Activated B cell treated with CpG ODN at 0.5 μM for 24 hours (primary cell): ENCODE measurements at regions not wholly inside any gene's neighbourhood (a gene's known extent, or its start where the extent isn't known, plus 50 kb on each side); places are given as distances from the start of the nearest gene placed in this dataset.

Experiments used
- ATAC-seq: fragments of 200-7000 bp; cut with Tn5 transposase; one replicate; pipeline ENCODE4 v1.10.0; 2021; ENCODE audit warnings: low read depth, mild to moderate bottlenecking, moderate library complexity
- CTCF ChIA-PET: fragments of 350-600 bp; sonication (Branson Sonifier 250); formaldehyde crosslinking; loops from one replicate; lab custom pipeline; 2021; ENCODE audit warnings: antibody characterized with exemption; lab: Charles Lee
- POLR2A ChIA-PET: fragments of 350-600 bp; sonication (Branson Sonifier 250); formaldehyde crosslinking; loops from one replicate; lab custom pipeline; 2021; ENCODE audit warnings: antibody characterized with exemption; lab: Charles Lee
- DNase-seq: peaks from one replicate; pipeline ENCODE4 v3.0.0; 2022
- H3K27ac Mint-ChIP-seq: one replicate; pipeline ENCODE4 v1.8.0; 2020; ENCODE audit warnings: mixed read lengths
- H3K27me3 Mint-ChIP-seq: one replicate; pipeline ENCODE4 v1.8.0; 2021; ENCODE audit warnings: mixed read lengths
- H3K36me3 Mint-ChIP-seq: one replicate; pipeline ENCODE4 v1.8.0; 2021; ENCODE audit warnings: low read depth, mixed read lengths
- H3K4me1 Mint-ChIP-seq: one replicate; pipeline ENCODE4 v1.8.0; 2021; ENCODE audit warnings: mixed read lengths
- H3K4me3 Mint-ChIP-seq: one replicate; pipeline ENCODE4 v1.8.0; 2020; ENCODE audit warnings: mild to moderate bottlenecking, mixed read lengths
- H3K9me3 Mint-ChIP-seq: one replicate; pipeline ENCODE4 v1.8.0; 2020; ENCODE audit warnings: mixed read lengths
- CTCF ChIP-seq: fragments of 200-600 bp; IDR thresholded peaks from one replicate; pipeline ENCODE4 v1.8.0; 2022; ENCODE audit warnings: antibody characterized with exemption, mild to moderate bottlenecking
- intact Hi-C: fragments of 100-400 bp; cut with micrococcal nuclease; formaldehyde crosslinking; loops from one replicate; pipeline ENCODE4 v1.15.1; 2024

GRCh38 chr13:109293166-109293565, 493.2 kb downstream of the IRS2 start:
- peaks cover 5% of the 10 kb centered on the region for H3K9me3 Mint-ChIP-seq
- no peak overlapping the region for H3K4me3 Mint-ChIP-seq
- intact Hi-C loops = no loop called here
- no peak for ATAC-seq
- no peaks in the 10 kb centered on the region for H3K36me3 Mint-ChIP-seq
- ChIA-PET CTCF (no interaction called here), POLR2A (no interaction called here)
- H3K4me1 Mint-ChIP-seq = no peaks in the 10 kb centered on the region
- no peaks in the 10 kb centered on the region for H3K27me3 Mint-ChIP-seq
- H3K27ac Mint-ChIP-seq = no peak overlapping the region
- DNase-seq = no peak
- TF ChIP-seq CTCF = no peak

GRCh38 chr13:109288151-109288709, 498.2 kb downstream of the IRS2 start:
- Mint-ChIP-seq H3K27me3 (no peaks in the 10 kb centered on the region), H3K27ac (no peak overlapping the region), H3K4me1 (no peaks in the 10 kb centered on the region), H3K4me3 (no peak overlapping the region), H3K9me3 (no peaks in the 10 kb centered on the region), H3K36me3 (no peaks in the 10 kb centered on the region)
- POLR2A ChIA-PET = no interaction called here
- CTCF ChIA-PET = no interaction called here
- no peak for ATAC-seq
- TF ChIP-seq CTCF = no peak
- intact Hi-C loops = no loop called here
- DNase-seq = no peak

- ChIA-PET CTCF (no interaction called here), POLR2A (no interaction called here)
- no peak for ATAC-seq
- Mint-ChIP-seq H3K27me3 (no peaks in the 10 kb centered on the region), H3K36me3 (no peaks in the 10 kb centered on the region), H3K27ac (no peak overlapping the region), H3K4me1 (no peaks in the 10 kb centered on the region), H3K9me3 (no peaks in the 10 kb centered on the region), H3K4me3 (no peak overlapping the region)
- intact Hi-C loops = no loop called here
- DNase-seq = no peak
- TF ChIP-seq CTCF = no peak
Measured at GRCh38 chr13:109287553-109287952, 498.8 kb downstream of the IRS2 start.

- ATAC-seq = no peak
- Mint-ChIP-seq H3K4me3 (no peak overlapping the region), H3K9me3 (no peaks in the 10 kb centered on the region), H3K4me1 (no peaks in the 10 kb centered on the region), H3K27me3 (no peaks in the 10 kb centered on the region), H3K36me3 (no peaks in the 10 kb centered on the region), H3K27ac (no peak overlapping the region)
- no peak for TF ChIP-seq CTCF
- POLR2A ChIA-PET = no interaction called here
- CTCF ChIA-PET = no interaction called here
- no peak for DNase-seq
- intact Hi-C loops = no loop called here
Measured at GRCh38 chr13:109285586-109285985, 500.8 kb downstream of the IRS2 start.

- intact Hi-C loops = no loop called here
- ChIA-PET CTCF (no interaction called here), POLR2A (no interaction called here)
- no peaks in the 10 kb centered on the region for H3K9me3 Mint-ChIP-seq
- H3K27ac Mint-ChIP-seq = no peak overlapping the region
- no peak for ATAC-seq
- TF ChIP-seq CTCF = no peak
- DNase-seq = no peak
- H3K4me1 Mint-ChIP-seq = no peaks in the 10 kb centered on the region
- no peak overlapping the region for H3K4me3 Mint-ChIP-seq
- no peaks in the 10 kb centered on the region for H3K36me3 Mint-ChIP-seq
- no peaks in the 10 kb centered on the region for H3K27me3 Mint-ChIP-seq
Measured at GRCh38 chr13:109281903-109282635, 504.3 kb downstream of the IRS2 start.
